ENCODE measurements at regions not wholly inside any gene's neighbourhood (a gene's known extent, or its start where the extent isn't known, plus 50 kb on each side); places are given as distances from the start of the nearest gene placed in this dataset.

- TF ChIP-seq TAF1 (IDR thresholded peaks at IDR 0.05; ENCODE audit: borderline replicate concordance, low read depth, low read length) (no peak), POLR2AphosphoS5 (IDR thresholded peaks at IDR 0.05; ENCODE audit: low read depth, low read length) (no peak), POLR2A (IDR thresholded peaks at IDR 0.05; ENCODE audit: low read depth, low read length) (no peak)
Measured at GRCh38 chr18:24593886-24594285, 133.4 kb downstream of the HRH4 start.
